ENCODE measurements at regions not wholly inside any gene's neighbourhood (a gene's known extent, or its start where the extent isn't known, plus 50 kb on each side); places are given as distances from the start of the nearest gene placed in this dataset.
A peak's percentile ranks its signal among the peaks of the same experiment; 100 is the strongest.

- intact Hi-C loops (cut with DNase I): no loop called here
- DNase-seq: no peak
- ATAC-seq: no peak
Observed at GRCh38 chr5:89981021-89981420, 428.5 kb downstream of the CETN3 start.

- intact Hi-C loops (cut with DNase I): no loop called here
- ATAC-seq (no peak), DNase-seq (no peak)
Observed at GRCh38 chr5:89973516-89973915, 436.0 kb downstream of the CETN3 start.

- no peak for DNase-seq
- no peak for ATAC-seq
- intact Hi-C loops (cut with DNase I): no loop called here
Observed at GRCh38 chr5:89972901-89973300, 436.7 kb downstream of the CETN3 start.

GRCh38 chr5:89968958-89969381, 440.6 kb downstream of the CETN3 start:
- intact Hi-C loops (cut with DNase I): no loop called here
- DNase-seq: no peak
- ATAC-seq: peak; percentile 57 to 72

- ATAC-seq (peak in 1 of 2 donors; percentile 48), DNase-seq (no peak)
- intact Hi-C loops (cut with DNase I): no loop called here
Observed at GRCh38 chr5:89967771-89968444, 441.6 kb downstream of the CETN3 start.

GRCh38 chr5:89956838-89957237, 452.7 kb downstream of the CETN3 start:
- no peak for ATAC-seq
- no peak for DNase-seq
- intact Hi-C loops (cut with DNase I): no loop called here

- intact Hi-C loops (cut with DNase I): no loop called here
- DNase-seq (no peak), ATAC-seq (no peak)
Observed at GRCh38 chr5:89954916-89955315, 454.6 kb downstream of the CETN3 start.

- DNase-seq (no peak), ATAC-seq (no peak)
- intact Hi-C loops (cut with DNase I): no loop called here
Observed at GRCh38 chr5:89951876-89952275, 457.7 kb downstream of the CETN3 start.

- no peak for ATAC-seq
Observed at GRCh38 chr5:89950234-89950633, 459.3 kb downstream of the CETN3 start.

GRCh38 chr5:89948977-89949376, 460.6 kb downstream of the CETN3 start:
- ATAC-seq: no peak
- intact Hi-C loops (cut with DNase I): no loop called here
- DNase-seq: no peak

More at GRCh38 chr5:89950234-89950633, 459.3 kb downstream of the CETN3 start:
- DNase-seq: no peak
- intact Hi-C loops (cut with DNase I): no loop called here

- ATAC-seq (no peak), DNase-seq (no peak)
- intact Hi-C loops (cut with DNase I): no loop called here
Observed at GRCh38 chr5:89946916-89947315, 462.6 kb downstream of the CETN3 start.

GRCh38 chr5:89946508-89946907, 463.0 kb downstream of the CETN3 start:
- intact Hi-C loops (cut with DNase I): no loop called here
- ATAC-seq (peak; percentile 80 to 85), DNase-seq (peak; percentile 25)

- DNase-seq (no peak), ATAC-seq (no peak)
- intact Hi-C loops (cut with DNase I): no loop called here
Observed at GRCh38 chr5:89942171-89942570, 467.4 kb downstream of the CETN3 start.

GRCh38 chr5:89936576-89936975, 473.0 kb downstream of the CETN3 start:
- intact Hi-C loops (cut with DNase I): no loop called here
- no peak for DNase-seq
- no peak for ATAC-seq

GRCh38 chr5:89934069-89934468, 475.5 kb downstream of the CETN3 start:
- no peak for ATAC-seq
- intact Hi-C loops (cut with DNase I): no loop called here
- DNase-seq: no peak

- intact Hi-C loops (cut with DNase I): no loop called here
- DNase-seq (peak; percentile 13), ATAC-seq (peak in 1 of 2 donors; percentile 76)
Observed at GRCh38 chr5:89932771-89933181, 476.8 kb downstream of the CETN3 start.

GRCh38 chr5:89930591-89931392, 478.8 kb downstream of the CETN3 start:
- ATAC-seq (peak in 1 of 2 donors; percentile 49), DNase-seq (no peak)
- intact Hi-C loops (cut with DNase I): loop anchor here in 1 of 2 donors (2.0 kb wide), 1 partner anchor 58 kb away; no protein-coding TSS in a partner anchor

GRCh38 chr5:89929834-89930233, 479.7 kb downstream of the CETN3 start:
- ATAC-seq (no peak), DNase-seq (no peak)
- intact Hi-C loops (cut with DNase I): loop anchor here in 1 of 2 donors (2.0 kb wide), 1 partner anchor 59 kb away; no protein-coding TSS in a partner anchor

GRCh38 chr5:89929173-89929572, 480.4 kb downstream of the CETN3 start:
- ATAC-seq: peak in 1 of 2 donors; percentile 34
- intact Hi-C loops (cut with DNase I): no loop called here

GRCh38 chr5:89922161-89922560, 487.4 kb downstream of the CETN3 start:
- no peak for ATAC-seq
- intact Hi-C loops (cut with DNase I): no loop called here
- no peak for DNase-seq

More at GRCh38 chr5:89929173-89929572, 480.4 kb downstream of the CETN3 start:
- no peak for DNase-seq
